ENCODE measurements at regions not wholly inside any gene's neighbourhood (a gene's known extent, or its start where the extent isn't known, plus 50 kb on each side); places are given as distances from the start of the nearest gene placed in this dataset.
"Not testable (repeated sequence)": the region's sequence is repeated elsewhere in the genome, so short reads cannot be mapped to it uniquely, and the experiment has no call there.

DNA sequence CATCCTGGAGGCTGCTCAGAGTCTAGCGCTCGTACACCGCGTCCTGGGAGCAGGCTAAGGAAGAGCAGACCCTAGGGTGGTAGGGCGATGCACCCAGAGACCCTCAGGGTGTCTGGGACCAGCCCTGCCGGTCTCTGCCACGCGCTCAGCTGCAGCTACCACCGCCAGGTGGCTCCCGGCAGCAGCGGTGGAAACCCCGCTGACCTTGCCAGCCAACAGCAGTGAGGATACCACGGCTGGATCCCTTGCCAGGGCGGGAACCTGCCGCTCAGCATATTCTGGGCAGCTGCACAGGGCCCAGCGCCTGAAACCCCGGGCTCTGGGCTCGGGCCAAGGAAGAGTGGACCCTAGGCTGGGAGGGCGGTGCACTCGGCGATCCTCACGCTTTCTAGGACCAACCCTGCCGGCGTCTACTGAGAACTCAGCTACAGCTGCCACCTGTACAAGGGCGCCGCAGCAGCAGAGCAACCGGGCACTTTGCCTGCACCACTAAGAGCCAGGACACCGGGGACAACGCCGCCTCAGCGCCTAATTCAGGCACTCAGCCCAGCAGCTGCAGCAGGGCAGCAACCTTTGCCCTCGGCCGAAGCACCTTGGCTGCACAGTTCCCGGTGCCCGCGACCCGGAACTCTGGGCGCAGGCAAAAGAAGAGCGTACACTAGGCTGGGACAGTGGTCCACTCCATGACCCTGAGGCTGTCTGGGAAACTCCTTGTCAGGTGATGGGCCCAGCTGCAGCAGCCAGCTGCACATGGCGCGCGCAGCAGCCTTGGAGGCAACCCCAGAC is 80.8 kb downstream of the POTEB2 start:
- DNase-seq (ENCODE audit: low read depth in 2 of 3, low spot score in 2 of 3), result not testable (repeated sequence)

DNA sequence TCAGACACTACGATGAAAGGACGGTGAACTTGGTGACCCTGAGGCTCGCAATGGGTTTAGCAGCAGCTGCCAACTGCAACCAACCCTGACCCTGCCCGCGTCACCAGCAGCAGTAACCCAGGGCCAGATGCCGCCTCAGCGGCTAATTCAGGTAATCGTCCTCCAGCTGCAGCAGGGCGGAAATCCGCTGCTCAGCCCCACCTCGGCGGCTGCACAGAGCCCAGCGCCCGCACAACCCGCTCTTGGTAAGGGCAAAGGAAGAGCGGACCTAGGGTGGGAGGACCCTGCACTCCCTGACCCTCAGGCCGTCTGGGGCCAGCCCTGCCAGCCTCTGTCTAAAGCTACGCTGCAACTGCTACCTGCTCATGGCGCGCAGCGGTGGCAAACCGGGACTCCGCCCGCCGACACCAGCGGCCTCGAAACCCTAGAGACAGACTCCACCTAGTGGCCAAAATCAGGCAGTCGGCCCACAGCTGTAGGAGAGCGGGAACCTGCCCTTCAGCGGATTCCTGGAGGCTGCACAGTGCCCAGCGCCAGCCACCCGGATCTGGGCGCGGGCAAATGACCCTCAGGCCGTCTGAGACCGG is 82.4 kb downstream of the POTEB2 start:
- not testable (repeated sequence) for DNase-seq (ENCODE audit: low read depth in 2 of 3, low spot score in 2 of 3)

DNA sequence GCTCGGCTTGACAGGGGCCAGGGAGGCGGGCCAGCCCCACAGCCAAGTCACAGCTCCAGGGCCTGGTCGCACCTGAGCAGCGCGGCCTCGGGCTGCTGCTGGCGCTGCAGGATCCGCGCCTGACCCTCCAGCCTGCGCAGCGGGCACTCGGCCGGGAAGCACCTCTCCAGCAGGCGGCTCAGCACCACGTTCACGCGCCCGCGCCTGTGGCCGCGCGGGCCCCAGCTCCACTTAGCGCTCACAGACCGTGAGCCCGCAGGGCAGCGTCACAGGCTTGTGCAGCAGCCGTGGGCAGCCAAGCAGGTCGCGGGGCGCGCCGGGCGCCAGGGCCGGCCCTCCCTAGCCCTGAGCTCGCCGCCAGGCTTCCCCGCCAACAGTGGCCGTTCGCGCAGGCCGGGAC is 90.7 kb downstream of the POTEB2 start:
- DNase-seq (ENCODE audit: low read depth in 2 of 3, low spot score in 2 of 3), result not testable (repeated sequence)

DNA sequence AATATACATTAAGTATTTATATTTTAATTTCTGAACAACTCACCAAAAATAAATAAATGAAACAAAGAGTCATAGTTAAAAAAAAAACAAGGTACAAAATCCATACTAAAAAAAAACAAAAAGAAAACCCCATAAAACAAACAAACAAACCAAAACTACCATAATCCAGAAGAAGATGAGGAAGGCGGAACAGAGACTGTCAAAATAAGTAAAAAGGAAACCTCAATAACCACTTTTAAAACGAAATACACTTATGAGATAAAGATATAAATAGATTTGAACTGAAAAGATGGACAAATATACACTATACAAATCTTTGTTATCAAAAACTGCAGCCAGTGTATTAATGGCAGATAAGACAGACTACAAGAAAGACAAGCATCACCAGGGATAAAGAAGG is 98.2 kb downstream of the POTEB2 start:
- not testable (repeated sequence) for DNase-seq (ENCODE audit: low read depth in 2 of 3, low spot score in 2 of 3)

DNA sequence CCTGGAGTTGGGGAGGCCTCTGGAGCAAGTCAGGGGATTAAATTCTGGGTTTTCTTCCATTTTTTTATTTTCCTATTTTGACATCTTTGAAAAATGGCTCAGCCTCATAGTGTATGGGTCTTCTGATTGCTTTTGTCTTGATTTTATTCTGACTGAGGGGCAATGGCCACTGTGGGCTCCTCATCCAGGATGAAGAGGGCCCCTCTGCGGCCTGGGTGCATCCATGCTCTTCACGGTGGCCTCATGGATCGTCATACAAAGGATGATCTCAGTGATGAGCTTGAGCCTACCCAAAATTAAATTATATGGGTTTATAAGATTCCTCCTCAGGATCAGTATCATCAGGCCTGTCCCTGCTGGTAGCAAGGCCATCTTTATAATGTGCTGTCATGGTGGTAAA is 103.7 kb downstream of the POTEB2 start:
- not testable (repeated sequence) for DNase-seq (ENCODE audit: low read depth in 2 of 3, low spot score in 2 of 3)

DNA sequence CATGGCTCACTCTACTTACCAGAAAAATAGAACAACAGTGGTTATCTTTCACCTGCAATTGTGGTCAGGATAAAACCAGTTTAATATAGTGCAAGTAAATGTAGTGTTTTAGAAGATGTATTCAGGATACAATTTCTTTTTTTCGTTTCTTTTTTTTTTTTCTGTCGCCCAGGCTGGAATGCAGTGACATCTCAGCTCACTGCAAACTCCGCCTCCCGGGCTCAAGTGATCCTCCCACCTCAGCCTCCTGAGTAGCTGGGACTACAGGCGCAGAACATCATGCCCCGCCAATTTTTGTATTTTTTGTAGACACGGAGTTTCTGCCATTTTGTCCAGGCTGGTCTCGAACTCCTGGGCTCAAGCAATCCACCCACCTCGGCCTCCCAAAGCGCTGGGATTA is 109.7 kb downstream of the POTEB2 start:
- DNase-seq (ENCODE audit: low read depth in 2 of 3, low spot score in 2 of 3), result not testable (repeated sequence)

DNA sequence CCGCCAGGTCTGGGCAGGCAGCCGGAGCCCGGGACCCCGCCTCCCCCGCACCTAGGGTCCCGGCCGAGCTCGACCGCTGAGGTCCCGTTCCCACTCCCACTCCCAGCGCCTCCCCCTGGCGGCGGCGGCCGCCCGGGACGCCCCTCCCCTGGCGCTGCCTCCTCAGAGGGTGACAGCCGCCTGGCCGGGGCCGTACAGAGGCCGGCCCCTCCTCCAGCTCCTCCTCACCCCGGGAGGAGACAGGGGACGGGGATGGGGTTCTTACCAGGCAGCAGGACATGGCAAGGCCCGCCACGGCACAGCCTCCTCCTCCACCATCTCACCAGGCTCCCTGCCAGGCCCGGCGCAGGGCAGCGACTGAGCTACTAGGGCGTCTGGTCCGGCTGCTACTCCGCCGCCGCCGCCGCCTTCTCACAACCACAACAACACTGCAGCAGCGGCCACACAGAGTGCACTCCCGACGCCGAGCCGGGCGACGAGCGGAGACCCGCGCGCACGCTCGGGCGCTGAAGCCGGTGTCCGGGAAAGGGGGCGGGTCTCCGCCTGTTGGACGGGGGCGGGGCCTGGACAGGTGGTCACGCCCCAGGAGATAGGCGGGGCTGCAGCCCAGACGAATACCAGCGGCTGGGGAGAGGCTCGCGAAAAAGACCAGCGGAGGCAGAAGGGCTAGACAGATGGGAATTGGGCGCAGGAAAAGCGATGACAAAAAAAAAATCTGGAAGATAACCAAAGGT is 110.3 kb downstream of the POTEB2 start:
- DNase-seq (ENCODE audit: low read depth in 2 of 3, low spot score in 2 of 3), result peak in 1 of 3 experiments; percentile 33

DNA sequence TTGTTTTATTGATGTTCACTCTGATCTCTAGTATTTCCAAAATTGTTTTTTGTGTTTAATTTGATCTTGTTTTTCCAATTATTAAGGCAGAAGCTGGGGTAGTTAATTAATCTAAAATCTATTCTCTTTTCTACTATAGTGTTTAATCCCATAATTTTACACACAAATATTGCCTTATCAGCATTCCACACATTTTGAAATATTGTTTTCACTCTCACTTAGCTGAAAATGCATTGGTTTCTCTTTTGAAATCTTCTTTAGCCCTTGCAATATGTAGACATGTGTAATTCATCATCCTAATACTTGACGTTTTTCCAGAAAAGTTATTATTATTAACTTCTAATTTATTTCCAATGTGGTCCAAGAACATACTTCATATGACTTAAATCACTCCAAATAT is 132.6 kb downstream of the POTEB2 start:
- not testable (repeated sequence) for DNase-seq (ENCODE audit: low read depth in 2 of 3, low spot score in 2 of 3)
